Upper lobe of right lung (tissue), 1 donor: ENCODE measurements at regions not wholly inside any gene's neighbourhood (a gene's known extent, or its start where the extent isn't known, plus 50 kb on each side); places are given as distances from the start of the nearest gene placed in this dataset.

ENCODE experiments used
- ATAC-seq: fragments of 200-7000 bp; cut with Tn5 transposase; one replicate; pipeline ENCODE4 v1.9.1; 2020; ENCODE audit warnings: mild to moderate bottlenecking, moderate library complexity
- DNase-seq: peaks from one replicate; pipeline ENCODE4 v3.0.0-alpha.2; 2020
- H3K27ac ChIP-seq: fragments of 200-600 bp; one replicate; pipeline ENCODE4 v1.8.0; 2022
- H3K27me3 ChIP-seq: fragments of 200-600 bp; one replicate; pipeline ENCODE4 v1.8.0; 2022; ENCODE audit warnings: mild to moderate bottlenecking
- H3K36me3 ChIP-seq: fragments of 200-600 bp; one replicate; pipeline ENCODE4 v1.8.0; 2022
- H3K4me1 ChIP-seq: fragments of 200-600 bp; one replicate; pipeline ENCODE4 v1.8.0; 2022
- H3K4me3 ChIP-seq: fragments of 200-600 bp; one replicate; pipeline ENCODE4 v1.8.0; 2022; ENCODE audit warnings: mild to moderate bottlenecking
- H3K9me3 ChIP-seq: fragments of 200-600 bp; one replicate; pipeline ENCODE4 v1.8.0; 2022
- intact Hi-C: fragments of 100-400 bp; cut with DNase I; formaldehyde crosslinking; loops from one replicate; pipeline ENCODE4 v1.11.0; 2022
- TF ChIP-seq, protein P1 (sequence below): fragments of 200-600 bp; IDR thresholded peaks from one replicate; pipeline ENCODE4 v1.8.0; 2022; ENCODE audit warnings: antibody characterized with exemption
- donor health status: DM: no; HTN: yes; CAD: no; lungs with severe emphysema.

DNA sequence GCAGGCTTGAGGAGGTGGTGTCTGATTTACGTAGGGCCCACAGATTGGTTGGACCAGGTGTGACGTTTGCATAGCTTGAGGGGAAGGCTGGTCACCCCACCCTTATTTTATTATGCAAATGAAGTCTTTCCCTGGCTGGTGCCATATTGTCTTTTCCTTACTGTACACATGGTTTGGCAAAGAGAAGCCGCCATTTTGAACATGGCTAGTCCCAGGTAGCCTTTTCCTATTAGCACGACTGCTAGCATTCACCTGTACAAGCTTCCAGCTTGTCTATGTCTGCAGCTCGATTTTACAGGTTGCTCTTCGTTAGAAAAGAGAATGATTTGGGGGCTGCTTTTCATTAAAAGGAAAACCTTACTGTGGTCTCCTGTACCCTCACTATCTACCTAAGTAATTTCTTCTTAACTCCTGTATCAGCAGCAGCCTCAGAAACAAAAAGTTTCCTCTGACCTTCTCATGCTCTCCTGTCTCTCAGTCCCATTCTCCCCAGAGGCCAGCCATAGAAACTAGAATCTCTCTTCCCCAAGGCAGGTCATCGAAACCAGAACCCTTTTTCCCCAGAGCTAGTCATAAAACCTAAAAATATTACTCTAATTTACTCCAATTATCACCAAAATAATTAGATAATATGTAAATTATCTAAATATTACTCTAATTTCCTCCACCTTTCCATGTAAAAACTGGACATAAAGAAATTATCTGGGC lies 151.8 kb downstream of the B3GNT2 start:
- Histone ChIP-seq H3K36me3 (no peaks in the 10 kb centered on the region), H3K27ac (no peak overlapping the region), H3K4me1 (no peaks in the 10 kb centered on the region), H3K9me3 (no peaks in the 10 kb centered on the region), H3K4me3 (no peak overlapping the region), H3K27me3 (no peaks in the 10 kb centered on the region)
- intact Hi-C loops, result no loop called here
- TF ChIP-seq, protein P1, sequence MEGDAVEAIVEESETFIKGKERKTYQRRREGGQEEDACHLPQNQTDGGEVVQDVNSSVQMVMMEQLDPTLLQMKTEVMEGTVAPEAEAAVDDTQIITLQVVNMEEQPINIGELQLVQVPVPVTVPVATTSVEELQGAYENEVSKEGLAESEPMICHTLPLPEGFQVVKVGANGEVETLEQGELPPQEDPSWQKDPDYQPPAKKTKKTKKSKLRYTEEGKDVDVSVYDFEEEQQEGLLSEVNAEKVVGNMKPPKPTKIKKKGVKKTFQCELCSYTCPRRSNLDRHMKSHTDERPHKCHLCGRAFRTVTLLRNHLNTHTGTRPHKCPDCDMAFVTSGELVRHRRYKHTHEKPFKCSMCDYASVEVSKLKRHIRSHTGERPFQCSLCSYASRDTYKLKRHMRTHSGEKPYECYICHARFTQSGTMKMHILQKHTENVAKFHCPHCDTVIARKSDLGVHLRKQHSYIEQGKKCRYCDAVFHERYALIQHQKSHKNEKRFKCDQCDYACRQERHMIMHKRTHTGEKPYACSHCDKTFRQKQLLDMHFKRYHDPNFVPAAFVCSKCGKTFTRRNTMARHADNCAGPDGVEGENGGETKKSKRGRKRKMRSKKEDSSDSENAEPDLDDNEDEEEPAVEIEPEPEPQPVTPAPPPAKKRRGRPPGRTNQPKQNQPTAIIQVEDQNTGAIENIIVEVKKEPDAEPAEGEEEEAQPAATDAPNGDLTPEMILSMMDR, result no peak
- no peak for ATAC-seq
- DNase-seq, result no peak

DNA sequence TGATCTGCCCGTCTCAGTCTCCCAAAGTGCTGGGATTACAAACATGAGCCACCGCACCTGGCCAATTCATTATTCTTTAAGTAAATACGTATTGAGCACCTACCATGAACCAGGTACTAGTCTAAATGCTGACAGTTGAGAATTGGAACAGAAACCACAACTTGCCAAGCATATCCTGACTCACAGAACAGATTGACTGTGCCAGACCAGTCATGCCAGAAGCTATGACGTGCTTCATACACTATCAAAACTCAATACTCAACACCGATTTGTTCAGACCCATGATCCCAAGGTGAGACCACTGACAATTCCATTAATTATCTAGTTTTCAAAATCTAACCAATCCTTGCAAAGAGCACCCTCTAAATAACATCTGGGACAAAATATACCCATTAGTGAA lies 148.6 kb downstream of the B3GNT2 start:
- H3K27ac ChIP-seq, result no peak overlapping the region
- no peaks in the 10 kb centered on the region for H3K9me3 ChIP-seq
- TF ChIP-seq, protein P1, result no peak
- intact Hi-C loops, result no loop called here
- H3K4me3 ChIP-seq, result no peak overlapping the region
- H3K4me1 ChIP-seq, result no peaks in the 10 kb centered on the region
- ATAC-seq (no peak), DNase-seq (no peak)
- no peaks in the 10 kb centered on the region for H3K27me3 ChIP-seq
- H3K36me3 ChIP-seq, result no peaks in the 10 kb centered on the region

DNA sequence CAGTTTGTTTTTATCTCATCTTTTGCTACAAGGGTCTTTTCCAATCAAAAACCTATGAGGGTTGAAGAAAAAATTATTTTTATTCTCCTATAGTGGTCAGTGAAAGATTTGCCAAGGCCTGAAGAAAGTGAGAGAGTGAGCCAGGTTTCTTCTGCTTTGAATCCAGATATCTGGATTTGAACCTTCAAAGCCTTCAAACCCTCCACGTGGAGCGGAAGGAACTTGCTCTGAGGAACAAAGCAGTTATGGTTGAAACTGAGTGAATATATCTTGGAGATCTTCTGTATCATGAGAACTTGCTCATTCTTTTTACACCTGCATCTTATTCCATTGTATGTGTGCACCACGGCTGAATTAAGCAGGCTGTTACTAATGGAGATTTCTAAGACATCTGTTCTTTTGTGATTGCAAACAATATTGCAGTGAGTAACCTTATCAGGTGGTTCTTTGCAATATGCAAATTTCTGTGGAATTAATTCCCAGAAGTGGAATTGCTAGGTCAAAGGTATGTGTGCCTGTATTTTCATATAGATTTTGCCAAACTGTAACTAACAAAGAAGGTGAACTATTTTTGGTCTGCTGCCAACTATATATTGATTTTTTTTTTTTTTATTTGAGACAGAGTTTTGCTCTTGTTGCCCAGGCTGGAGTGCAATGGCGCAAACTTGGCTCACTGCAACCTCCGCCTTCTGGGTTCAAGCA lies 147.9 kb downstream of the B3GNT2 start:
- Histone ChIP-seq H3K4me3 (no peak overlapping the region), H3K4me1 (no peaks in the 10 kb centered on the region), H3K9me3 (no peaks in the 10 kb centered on the region), H3K27me3 (no peaks in the 10 kb centered on the region), H3K36me3 (no peaks in the 10 kb centered on the region), H3K27ac (no peak overlapping the region)
- DNase-seq (no peak), ATAC-seq (no peak)
- TF ChIP-seq, protein P1, result no peak
- intact Hi-C loops, result no loop called here

DNA sequence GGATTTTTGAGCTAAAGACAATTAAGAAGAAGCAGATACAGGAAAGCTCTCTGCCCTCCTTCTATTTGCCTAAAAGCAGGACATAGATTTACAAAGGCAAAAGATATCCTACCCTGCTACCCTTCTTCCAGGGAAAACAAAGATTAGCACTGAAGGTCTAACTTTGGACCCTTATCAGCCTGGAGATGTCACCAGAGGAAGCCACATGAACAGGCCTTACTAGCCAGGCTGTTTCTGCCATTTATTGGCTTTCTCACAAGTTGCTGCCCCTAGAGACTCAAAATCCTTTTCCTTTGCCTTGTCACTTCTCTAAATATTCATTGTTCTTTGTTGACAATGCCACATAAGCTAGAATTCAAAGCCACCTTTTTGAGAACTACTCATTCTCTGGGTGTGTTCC lies 147.3 kb downstream of the B3GNT2 start:
- no peak overlapping the region for H3K4me3 ChIP-seq
- no peak for ATAC-seq
- intact Hi-C loops, result no loop called here
- H3K9me3 ChIP-seq, result no peaks in the 10 kb centered on the region
- H3K4me1 ChIP-seq, result no peaks in the 10 kb centered on the region
- no peak overlapping the region for H3K27ac ChIP-seq
- no peaks in the 10 kb centered on the region for H3K36me3 ChIP-seq
- DNase-seq, result no peak
- TF ChIP-seq, protein P1, result no peak
- no peaks in the 10 kb centered on the region for H3K27me3 ChIP-seq

DNA sequence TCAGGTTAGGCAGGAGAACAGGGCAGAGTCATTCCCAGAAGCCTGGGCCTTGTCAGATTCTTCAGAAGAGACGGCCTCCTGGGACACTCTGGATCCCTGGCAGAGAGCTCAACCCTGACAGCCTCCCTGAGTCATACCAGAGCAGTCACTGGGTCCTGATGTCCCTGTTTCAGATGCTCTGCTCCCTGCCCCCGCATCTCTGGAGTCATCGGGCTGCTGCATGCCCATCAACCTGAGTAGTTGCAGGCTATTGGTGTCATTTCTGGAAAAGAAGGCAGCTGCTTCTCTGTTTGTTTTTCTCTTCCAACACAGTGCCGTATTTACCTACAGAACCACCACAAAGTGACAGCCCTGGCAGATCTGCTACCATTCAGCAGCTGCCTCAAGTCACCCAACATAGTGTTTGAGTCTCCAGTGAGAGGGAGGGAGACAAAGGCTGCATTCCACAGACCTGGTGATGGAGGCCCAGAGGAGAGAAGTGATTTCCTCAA lies 145.1 kb downstream of the B3GNT2 start:
- Histone ChIP-seq H3K27ac (no peak overlapping the region), H3K9me3 (no peaks in the 10 kb centered on the region), H3K36me3 (no peaks in the 10 kb centered on the region), H3K27me3 (no peaks in the 10 kb centered on the region), H3K4me3 (no peak overlapping the region), H3K4me1 (no peaks in the 10 kb centered on the region)
- TF ChIP-seq, protein P1, result no peak
- intact Hi-C loops, result no loop called here
- ATAC-seq, result no peak
- no peak for DNase-seq
